Brain pericyte (primary cell): ENCODE measurements at regions not wholly inside any gene's neighbourhood (a gene's known extent, or its start where the extent isn't known, plus 50 kb on each side); places are given as distances from the start of the nearest gene placed in this dataset.

Experiments used
- DNase-seq: peaks from one replicate; pipeline ENCODE4 v3.0.0-alpha.2; 2012; ENCODE audit warnings: low read depth, low spot score

- DNase-seq, result no peak
Observed at GRCh38 chr13:73937441-73937840, 196.8 kb downstream of the KLF12 start.

GRCh38 chr13:73935991-73936390 lies 198.2 kb downstream of the KLF12 start:
- DNase-seq, result no peak

DNA sequence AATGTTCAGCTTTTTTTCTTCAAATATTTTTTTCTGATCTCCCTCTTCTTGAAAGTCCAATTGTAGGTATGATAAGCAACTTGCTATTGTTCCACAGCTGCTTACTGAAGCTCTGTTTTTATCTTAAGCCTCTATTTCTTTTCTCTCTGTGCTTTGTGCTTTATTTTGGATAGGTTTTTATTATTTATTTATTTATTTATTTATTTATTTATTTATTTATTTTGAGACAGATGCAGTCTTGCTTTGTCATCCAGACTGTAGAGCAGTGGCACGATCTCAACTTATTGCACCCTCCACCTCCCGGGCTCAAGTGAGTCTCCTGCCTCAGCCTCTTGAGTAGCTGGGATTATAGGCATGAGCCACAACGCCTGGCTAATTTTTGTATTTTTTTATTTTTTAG lies 199.4 kb downstream of the KLF12 start:
- DNase-seq, result no peak

DNA sequence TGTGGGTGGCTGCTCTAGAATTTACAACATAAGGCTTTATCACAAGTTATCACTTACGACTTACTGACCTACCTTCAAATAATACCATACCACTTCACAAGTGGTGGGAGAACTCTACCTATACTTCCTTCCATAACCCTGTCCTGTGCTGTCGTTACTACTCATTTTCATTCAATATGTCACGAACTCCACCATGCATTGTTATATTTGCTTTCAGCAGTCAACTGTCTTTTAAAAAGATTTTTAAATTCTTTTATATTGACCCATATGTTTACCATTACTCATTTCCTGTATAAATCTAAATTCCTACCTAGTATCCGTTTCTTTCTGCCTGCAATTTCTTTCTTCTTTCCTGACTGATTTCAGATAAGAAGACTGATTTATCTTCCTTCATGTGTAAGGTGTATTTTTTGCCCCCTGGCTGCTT lies 200.0 kb downstream of the KLF12 start:
- DNase-seq, result no peak

- DNase-seq, result no peak
Observed at GRCh38 chr13:73933795-73934194, 200.4 kb downstream of the KLF12 start.

DNA sequence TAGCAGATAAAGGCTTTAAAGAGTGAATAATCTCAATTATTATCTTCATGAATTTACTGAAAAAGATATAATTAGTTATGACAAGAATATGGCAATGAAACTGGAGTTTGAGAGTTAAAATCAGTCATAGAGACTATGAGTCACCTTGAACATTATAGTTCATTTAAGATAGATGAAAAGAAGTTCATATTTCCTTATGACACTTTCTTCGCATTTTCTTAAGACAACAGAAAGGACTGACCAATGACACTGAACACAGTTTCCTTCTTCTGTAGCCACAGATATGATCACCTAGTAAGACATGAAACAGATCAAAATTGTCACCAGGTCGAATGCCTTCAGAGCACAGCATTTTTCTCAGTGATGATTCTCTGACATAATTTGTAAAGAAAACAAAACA lies 202.1 kb downstream of the KLF12 start:
- DNase-seq, result no peak

DNA sequence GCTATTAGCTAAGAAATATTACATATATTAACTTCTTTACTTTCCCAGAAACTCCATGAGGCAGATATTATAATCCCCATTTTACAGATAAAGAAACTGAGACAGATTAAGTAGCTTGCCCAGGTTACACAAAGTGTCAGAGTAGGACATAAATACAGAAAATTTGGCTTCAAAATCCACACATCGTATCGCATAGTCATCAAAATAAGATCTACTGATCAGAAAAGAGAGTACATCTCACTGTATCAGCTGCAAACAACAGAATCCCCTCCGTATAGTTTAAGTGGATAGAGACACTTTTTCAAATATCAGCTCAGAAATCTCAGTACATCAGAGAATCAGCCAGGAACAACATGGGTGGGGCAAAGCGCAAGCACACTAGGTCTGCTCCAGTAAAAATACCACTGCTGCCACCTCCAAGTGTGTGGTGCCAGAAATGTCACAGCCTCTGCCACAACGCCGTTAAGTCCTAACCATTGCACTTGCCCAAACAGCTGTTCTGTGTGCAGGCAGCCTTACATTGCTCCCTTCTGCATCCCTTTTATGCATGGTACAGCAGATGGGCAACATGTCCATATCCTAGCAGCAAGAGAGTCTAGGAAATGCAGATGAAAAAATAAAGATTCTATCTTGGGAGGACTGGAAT lies 204.8 kb downstream of the KLF12 start:
- DNase-seq, result no peak

GRCh38 chr13:73924607-73925006 lies 209.6 kb downstream of the KLF12 start:
- no peak for DNase-seq

- no peak for DNase-seq
Observed at GRCh38 chr13:73922493-73923393, 211.5 kb downstream of the KLF12 start.

GRCh38 chr13:73918691-73919090 lies 215.5 kb downstream of the KLF12 start:
- no peak for DNase-seq

GRCh38 chr13:73913751-73914518 lies 220.3 kb downstream of the KLF12 start:
- DNase-seq, result no peak

- DNase-seq, result no peak
Observed at GRCh38 chr13:73913079-73913740, 221.0 kb downstream of the KLF12 start.

GRCh38 chr13:73911361-73911760 lies 222.8 kb downstream of the KLF12 start:
- DNase-seq, result no peak

GRCh38 chr13:73910733-73911132 lies 223.5 kb downstream of the KLF12 start:
- DNase-seq, result no peak

- DNase-seq, result no peak
Observed at GRCh38 chr13:73908809-73909208, 225.4 kb downstream of the KLF12 start.

GRCh38 chr13:73904625-73905024 lies 229.6 kb downstream of the KLF12 start:
- no peak for DNase-seq

DNA sequence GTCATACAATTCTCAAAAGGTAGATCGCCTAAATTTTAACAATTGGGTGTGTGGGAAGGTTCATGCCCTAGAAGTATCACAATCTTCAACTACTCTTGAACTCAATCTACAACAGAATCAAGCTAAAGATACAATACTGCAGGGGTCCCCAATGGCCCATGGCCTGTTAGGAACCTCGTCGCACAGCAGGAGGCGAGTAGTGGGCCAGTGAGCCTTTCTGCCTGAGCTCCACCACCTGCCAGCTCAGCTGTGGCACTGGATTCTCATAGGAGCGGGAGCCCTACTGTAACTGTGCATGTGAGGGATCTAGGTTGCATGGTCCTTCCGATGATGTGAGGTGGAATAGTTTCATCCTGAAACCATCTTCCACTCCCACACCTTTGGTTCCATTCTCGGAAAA lies 230.6 kb downstream of the KLF12 start:
- no peak for DNase-seq

DNA sequence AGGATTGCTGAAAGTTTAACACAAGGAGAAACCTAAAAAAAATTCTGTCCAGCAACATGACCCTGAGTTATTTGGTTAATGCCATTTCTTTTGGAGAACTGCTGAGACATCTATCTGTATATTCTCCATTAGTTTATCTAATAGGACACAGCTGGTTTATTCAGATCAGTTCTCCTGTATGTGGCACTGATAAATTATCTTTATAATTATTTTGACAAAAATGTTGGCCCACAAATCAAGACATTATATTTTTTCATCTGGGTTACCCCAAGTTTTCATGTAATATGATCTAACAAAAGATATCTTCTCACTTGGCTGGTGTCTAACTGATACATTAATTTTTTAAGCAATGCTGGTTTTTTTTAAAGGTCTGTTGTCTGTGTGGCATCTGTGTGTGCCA lies 231.4 kb downstream of the KLF12 start:
- no peak for DNase-seq

DNA sequence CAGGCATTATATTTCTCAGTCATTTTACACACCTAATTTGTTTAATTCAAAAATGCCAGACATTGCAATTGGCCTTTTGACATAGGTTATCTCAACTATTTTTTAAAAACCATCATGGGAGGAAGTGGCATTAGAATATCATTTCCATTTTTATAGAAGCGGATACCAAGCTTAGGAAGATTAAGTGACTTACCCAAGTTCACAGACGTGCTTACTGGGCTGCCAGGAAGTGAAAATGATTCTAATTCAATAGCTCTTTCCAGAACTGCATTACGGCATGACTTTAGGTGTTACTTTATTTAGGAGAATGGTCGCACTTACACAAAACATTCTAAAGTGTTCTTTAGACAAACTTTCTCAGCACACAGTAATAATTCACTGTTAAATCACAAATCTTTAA lies 231.9 kb downstream of the KLF12 start:
- no peak for DNase-seq

DNA sequence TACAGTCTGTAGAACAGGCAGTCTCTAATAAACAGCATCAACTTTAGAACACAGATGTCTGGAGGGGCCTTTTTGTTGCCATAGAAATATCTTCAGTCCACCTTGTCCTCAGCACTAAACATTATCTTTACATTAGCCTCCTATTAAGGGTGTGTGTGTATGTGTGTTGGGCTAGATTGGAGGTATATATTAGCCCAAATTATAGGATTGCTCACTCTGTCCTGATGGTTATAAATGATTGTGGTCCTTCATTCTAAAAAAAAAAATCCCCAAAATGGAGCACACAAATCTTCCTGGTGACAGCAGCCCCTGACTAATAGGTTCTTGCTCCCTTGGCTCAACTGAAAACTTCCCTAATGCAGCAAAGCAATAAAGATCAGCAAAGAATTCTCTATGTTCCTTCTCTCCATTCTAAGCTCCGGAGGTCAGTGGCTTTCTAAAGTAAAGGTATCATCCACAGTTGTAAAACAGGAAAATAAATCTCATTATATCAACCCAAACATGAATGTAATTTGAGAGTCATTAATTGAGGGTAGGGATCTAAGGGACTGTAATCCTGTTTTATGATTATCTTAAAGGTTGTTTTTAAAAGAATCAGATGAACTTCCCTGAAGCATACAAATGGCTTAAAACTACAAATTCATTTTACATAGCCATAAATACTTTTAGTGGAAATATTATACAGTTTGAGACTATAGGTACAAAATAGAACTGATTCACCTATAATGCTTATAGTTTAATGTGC lies 232.7 kb downstream of the KLF12 start:
- DNase-seq, result no peak

DNA sequence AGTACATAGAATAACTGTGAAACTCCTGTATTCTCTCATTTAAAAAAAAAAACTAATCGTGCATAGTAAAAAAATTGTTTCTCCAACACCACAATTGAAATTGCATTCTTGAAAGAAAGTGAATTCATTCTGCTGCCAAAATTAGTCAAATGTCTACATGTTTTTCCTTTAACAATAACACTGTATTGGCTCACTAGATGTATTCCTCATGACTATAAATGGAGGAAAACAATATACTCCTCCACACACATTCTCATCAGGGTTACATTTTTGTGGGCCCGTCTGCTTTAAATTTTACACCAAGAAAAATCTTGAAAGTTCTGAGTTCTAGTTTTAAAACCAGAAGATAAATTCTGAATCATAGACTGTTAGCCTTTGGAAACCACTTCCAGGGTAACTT lies 233.6 kb downstream of the KLF12 start:
- DNase-seq, result no peak
